Omental fat pad (tissue), 3 donors: ENCODE measurements at regions not wholly inside any gene's neighbourhood (a gene's known extent, or its start where the extent isn't known, plus 50 kb on each side); places are given as distances from the start of the nearest gene placed in this dataset.

Experiments used
- ATAC-seq: fragments of 150-250 bp; one replicate; pipeline ENCODE4 v1.9.1; 2016; ENCODE audit warnings: mild to moderate bottlenecking, moderate library complexity; ENCODE audit not compliant: low FRiP score
- DNase-seq: peaks from one replicate; pipeline ENCODE4 v3.0.0-alpha.2; 2019; ENCODE audit warnings: low spot score
- CTCF ChIP-seq, 3 donors: fragments of 450-650 bp; IDR thresholded peaks; one replicate each; pipeline ENCODE4 v1.5.1; 2016 to 2017; ENCODE audit warnings: antibody characterized with exemption in 3 of 3, mild to moderate bottlenecking in 3 of 3, moderate library complexity in 2 of 3

- no peak for DNase-seq
- no peak for TF ChIP-seq CTCF (IDR thresholded peaks at IDR 0.05)
- ATAC-seq, result no peak
These were observed 316.5 kb upstream of the OR4E1 start for GRCh38 chr14:21990116-21990515.

- TF ChIP-seq CTCF (IDR thresholded peaks at IDR 0.05), result no peak
- ATAC-seq (no peak), DNase-seq (no peak)
These were observed 315.5 kb upstream of the OR4E1 start for GRCh38 chr14:21989090-21989489.

GRCh38 chr14:21988413-21988812, 314.8 kb upstream of the OR4E1 start:
- no peak for TF ChIP-seq CTCF (IDR thresholded peaks at IDR 0.05)
- no peak for ATAC-seq
- DNase-seq, result no peak

- no peak for TF ChIP-seq CTCF (IDR thresholded peaks at IDR 0.05)
- no peak for ATAC-seq
These were observed 314.3 kb upstream of the OR4E1 start for GRCh38 chr14:21987937-21988336.

GRCh38 chr14:21985081-21985480, 311.5 kb upstream of the OR4E1 start:
- DNase-seq, result no peak
- no peak for TF ChIP-seq CTCF (IDR thresholded peaks at IDR 0.05)
- ATAC-seq, result no peak

More at GRCh38 chr14:21987937-21988336, 314.3 kb upstream of the OR4E1 start:
- DNase-seq, result no peak

GRCh38 chr14:21978999-21979314, 305.3 kb upstream of the OR4E1 start:
- no peak for DNase-seq
- no peak for ATAC-seq
- TF ChIP-seq CTCF (IDR thresholded peaks at IDR 0.05), result no peak

GRCh38 chr14:21978184-21978998, 304.8 kb upstream of the OR4E1 start:
- TF ChIP-seq CTCF (IDR thresholded peaks at IDR 0.05), result no peak
- DNase-seq (no peak), ATAC-seq (no peak)
